GM21515 (cell line): ENCODE measurements at regions not wholly inside any gene's neighbourhood (a gene's known extent, or its start where the extent isn't known, plus 50 kb on each side); places are given as distances from the start of the nearest gene placed in this dataset.
"Not testable (repeated sequence)": the region's sequence is repeated elsewhere in the genome, so short reads cannot be mapped to it uniquely, and the experiment has no call there.

Experiments used
- ATAC-seq: cut with Tn5 transposase; IDR thresholded peaks from one replicate; pipeline ENCODE4 v1.9.1; 2021; ENCODE audit not compliant: unreplicated experiment

DNA sequence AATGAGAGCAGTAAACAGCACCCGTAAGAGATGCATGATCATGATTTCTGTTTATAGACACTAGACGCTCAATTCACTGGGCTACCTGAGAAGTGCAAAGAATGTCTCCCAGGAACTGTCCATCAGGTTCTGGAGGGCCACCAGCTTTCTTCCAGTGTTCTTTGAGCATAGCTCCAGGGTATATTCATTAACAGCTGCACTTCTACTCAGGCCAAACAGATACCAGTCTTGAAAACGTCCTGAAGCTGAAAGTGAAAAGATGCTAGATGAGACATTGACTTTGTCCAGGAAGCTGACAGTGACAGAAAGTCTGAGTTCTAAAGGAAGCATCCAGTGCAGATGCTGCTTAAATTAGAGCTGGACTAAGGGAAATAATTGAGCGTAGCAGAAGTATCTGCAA, 488.7 kb upstream of the TYRP1 start:
- ATAC-seq, result no peak

- ATAC-seq, result no peak
These were observed 480.3 kb upstream of the TYRP1 start for GRCh38 chr9:12212860-12213259.

GRCh38 chr9:12221470-12221869, 471.7 kb upstream of the TYRP1 start:
- ATAC-seq, result no peak

- ATAC-seq, result no peak
These were observed 468.7 kb upstream of the TYRP1 start for GRCh38 chr9:12224449-12224848.

GRCh38 chr9:12230708-12231107, 462.5 kb upstream of the TYRP1 start:
- no peak for ATAC-seq

GRCh38 chr9:12231832-12232231, 461.4 kb upstream of the TYRP1 start:
- ATAC-seq, result no peak

DNA sequence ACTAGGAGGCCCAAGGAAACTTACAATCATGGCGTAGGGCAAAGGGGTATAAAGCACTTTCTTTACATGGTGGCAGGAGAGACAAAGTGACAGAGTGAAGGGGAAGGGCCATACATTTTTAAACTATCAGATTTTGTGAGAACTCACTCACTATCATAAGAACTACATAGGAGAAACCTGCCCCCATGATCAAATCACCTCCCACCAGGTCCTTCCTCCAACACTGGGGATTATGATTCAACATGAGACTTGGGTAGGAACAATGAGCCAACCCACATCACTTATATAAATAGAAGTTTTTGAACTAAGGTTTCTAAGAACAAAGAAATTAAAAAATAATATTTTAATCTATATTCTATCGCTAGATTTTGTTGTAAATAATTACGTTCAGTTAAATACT, 460.3 kb upstream of the TYRP1 start:
- no peak for ATAC-seq

GRCh38 chr9:12253941-12254340, 439.2 kb upstream of the TYRP1 start:
- ATAC-seq, result no peak

DNA sequence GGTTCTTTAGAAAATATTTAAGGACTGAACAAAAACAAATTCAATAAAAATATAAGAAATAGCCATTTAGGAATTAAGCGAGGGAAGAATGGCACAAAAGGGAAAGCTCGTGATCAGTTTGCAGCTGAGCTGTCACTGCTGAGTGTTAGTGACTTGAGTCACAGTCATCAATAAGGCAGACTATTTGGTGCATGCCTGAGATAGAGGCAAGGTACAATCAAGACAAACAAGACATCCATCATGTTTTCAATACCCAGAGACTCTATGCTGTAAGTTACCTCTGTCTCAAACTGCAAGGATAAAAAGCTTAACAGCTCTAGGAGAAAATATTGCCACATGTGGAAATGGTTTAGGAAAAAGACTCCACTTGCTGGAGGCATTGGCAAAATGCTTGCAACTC, 426.4 kb upstream of the TYRP1 start:
- ATAC-seq, result no peak

- no peak for ATAC-seq
These were observed 421.7 kb upstream of the TYRP1 start for GRCh38 chr9:12271421-12271891.

DNA sequence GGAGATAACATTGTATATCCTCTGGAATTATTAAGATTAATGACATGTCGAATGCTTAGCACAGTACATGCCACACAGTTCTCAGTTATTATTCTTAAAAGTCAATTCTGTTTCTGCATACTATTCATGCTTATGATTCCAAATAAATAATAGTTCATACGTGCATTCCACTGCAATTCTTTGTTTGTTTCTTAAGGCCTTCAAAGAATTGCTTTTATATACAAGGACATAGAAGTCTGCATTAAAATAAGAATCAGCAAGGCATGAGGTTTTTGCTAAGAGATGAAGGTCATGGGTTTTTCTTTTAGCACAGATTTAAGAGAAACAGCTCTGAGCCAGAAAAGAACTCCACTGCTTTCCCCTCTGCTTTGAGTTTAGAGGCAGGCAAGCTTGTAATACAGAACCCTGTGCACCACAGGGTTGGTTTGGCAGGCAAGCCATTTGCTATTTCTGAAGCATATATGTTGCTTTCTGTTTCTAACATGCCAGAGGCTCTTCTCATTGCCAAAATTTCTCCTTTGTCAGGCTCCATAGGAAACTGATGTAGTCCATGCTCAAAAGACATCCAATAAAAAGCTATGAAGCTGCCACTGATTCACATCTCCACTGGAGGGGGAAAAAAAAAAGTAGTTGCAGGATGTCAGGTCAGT, 420.6 kb upstream of the TYRP1 start:
- no peak for ATAC-seq

DNA sequence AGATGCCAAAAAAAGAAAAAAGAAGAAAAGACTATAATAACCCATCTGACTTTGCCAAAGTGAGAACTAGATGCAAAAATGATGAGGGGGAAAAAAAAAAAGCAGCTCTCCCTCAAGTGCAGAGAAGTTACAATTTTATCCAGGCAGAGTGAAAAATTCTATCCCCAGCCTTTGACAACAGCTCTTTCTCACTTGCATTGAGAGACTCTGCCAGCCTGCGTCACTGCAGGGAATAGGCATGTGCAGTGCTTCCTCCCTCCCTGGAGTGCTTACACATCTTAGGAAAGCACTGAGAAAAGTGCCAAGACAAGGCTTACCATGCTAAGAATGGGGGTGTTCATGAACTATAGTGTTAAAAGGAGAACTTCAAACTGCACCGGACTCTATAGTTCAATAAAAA, 418.6 kb upstream of the TYRP1 start:
- no peak for ATAC-seq

DNA sequence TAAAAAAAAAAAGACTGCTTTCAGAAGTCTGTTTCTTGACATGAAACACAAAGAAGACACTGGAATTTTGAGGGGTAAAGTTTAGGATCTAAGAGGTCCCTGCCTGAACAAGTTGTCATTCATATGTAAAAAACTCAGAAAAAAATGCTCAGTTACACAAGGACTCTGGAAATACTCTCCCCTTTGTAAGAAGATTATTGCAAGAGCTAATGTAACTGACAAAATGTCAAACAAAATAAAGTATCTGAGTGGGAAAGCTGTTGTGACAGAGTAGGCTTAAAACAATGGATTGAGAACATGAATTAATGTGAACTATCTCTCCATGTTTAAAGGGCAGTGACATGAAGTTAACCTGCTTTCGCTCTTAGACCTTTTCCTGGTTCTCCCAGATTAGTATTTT, 416.7 kb upstream of the TYRP1 start:
- ATAC-seq, result no peak

- no peak for ATAC-seq
These were observed 403.5 kb upstream of the TYRP1 start for GRCh38 chr9:12289711-12290110.

GRCh38 chr9:12290166-12290869, 402.9 kb upstream of the TYRP1 start:
- ATAC-seq, result no peak

DNA sequence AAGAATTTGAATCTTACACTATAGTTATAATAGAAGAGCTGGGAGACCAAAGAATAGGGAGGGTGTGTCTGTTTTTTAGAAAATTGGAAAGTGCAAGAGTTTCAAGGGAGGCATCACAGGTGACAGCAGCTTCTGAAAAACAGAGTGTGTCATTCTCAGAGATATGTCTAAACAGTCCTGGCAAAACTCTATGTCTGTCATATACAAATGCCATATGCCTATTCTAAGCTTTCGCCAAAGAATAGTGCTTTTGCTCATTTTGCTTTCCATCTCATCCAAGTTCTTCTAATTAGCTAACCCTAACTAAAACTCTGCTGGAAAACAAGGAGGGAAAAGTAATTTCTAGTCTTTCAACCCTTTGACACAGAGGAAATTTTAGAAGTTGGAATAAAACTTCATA, 388.0 kb upstream of the TYRP1 start:
- no peak for ATAC-seq

- ATAC-seq, result no peak
These were observed 378.6 kb upstream of the TYRP1 start for GRCh38 chr9:12314589-12314988.

- no peak for ATAC-seq
These were observed 374.2 kb upstream of the TYRP1 start for GRCh38 chr9:12318732-12319685.

DNA sequence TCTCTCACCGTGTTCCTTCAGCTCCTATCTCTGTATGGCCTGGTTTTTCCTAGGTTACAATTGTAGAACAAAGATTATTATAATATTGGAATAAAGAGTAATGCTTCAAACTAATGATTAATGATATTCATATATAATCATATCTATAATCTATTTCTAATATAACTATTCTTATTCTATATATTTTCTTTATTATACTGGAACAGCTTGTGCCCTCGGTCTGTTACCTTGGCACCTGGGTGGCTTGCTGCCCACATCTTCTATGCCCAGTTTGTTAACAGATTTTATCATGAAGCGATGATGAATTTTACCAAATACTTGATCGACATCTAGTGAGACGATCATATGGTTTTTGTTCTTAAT, 363.6 kb upstream of the TYRP1 start:
- ATAC-seq, result no peak

GRCh38 chr9:12333966-12334365, 359.2 kb upstream of the TYRP1 start:
- ATAC-seq, result not testable (repeated sequence)

DNA sequence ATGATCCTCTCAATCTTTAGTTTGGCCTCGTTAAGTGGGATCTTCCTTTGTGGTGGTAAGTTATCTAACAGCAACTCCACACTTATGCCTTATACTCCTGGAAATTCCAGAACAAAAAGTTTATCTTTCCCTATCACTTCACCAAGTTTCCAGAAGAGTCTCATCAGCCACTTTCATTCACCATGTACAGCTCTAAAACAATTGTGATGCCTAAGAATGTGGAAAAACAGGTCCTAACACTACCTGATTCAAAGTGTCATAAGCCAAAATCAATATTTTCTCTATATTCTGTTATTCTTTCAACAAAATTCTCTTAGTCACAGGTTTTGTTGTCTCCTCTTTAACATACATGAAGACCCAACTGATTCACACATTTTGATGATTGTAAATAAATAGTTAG, 342.4 kb upstream of the TYRP1 start:
- no peak for ATAC-seq
